Ovary (tissue), 7 donors: ENCODE measurements at regions not wholly inside any gene's neighbourhood (a gene's known extent, or its start where the extent isn't known, plus 50 kb on each side); places are given as distances from the start of the nearest gene placed in this dataset.

Source experiments
- DNase-seq, 5 donors: peaks; one replicate each; pipeline ENCODE4 v3.0.0-alpha.2; 2019 to 2020
- H3K27ac ChIP-seq, 2 donors: fragments of 200-600 bp; one replicate each; pipeline versions ENCODE4 v1.5.1 to v1.8.0; 2019 to 2022
- H3K27me3 ChIP-seq: fragments of 200-600 bp; one replicate; pipeline ENCODE4 v1.8.0; 2022
- H3K36me3 ChIP-seq: fragments of 200-600 bp; sonication (generic); one replicate; pipeline ENCODE4 v1.5.1; 2019
- H3K4me1 ChIP-seq: one replicate; pipeline ENCODE4 v1.8.1; 2013; ENCODE audit warnings: mild to moderate bottlenecking, moderate library complexity; ENCODE audit not compliant: insufficient read depth
- H3K4me3 ChIP-seq: fragments of 200-600 bp; sonication (generic); one replicate; pipeline ENCODE4 v1.5.1; 2017
- H3K9me3 ChIP-seq, 2 donors: fragments of 200-600 bp in 1 of 2; sonication (generic) in 1 of 2; one replicate each; pipeline versions ENCODE4 v1.5.1 to v1.8.1; 2013 to 2019; ENCODE audit warnings: mild to moderate bottlenecking in 1 of 2, moderate library complexity in 1 of 2
- CTCF ChIP-seq, 3 donors: fragments of 450-650 bp in 2 of 3; fragments of 200-600 bp in 1 of 3; IDR thresholded peaks; one replicate each; pipeline versions ENCODE4 v1.5.1 to v1.8.0; 2016 to 2022; ENCODE audit warnings: antibody characterized with exemption in 3 of 3, mild to moderate bottlenecking in 1 of 3
- EP300 ChIP-seq: sonication (generic); formaldehyde crosslinking; IDR thresholded peaks from one replicate; pipeline ENCODE4 v1.6.1; 2017; ENCODE audit warnings: antibody characterized with exemption
- POLR2A ChIP-seq: fragments of 450-650 bp; IDR thresholded peaks from one replicate; pipeline ENCODE4 v1.6.1; 2017; ENCODE audit warnings: antibody characterized with exemption, mild to moderate bottlenecking, moderate library complexity
- WGBS, 3 donors: extraction: QIAGEN DNeasy Blood & Tissue Kit in 1 of 3; methylation state at CpG; one replicate each; pipeline versions ENCODE4 v1.1.5 to v1.1.7; 2013 to 2017; 5-methylcytosine and 5-hydroxymethylcytosine counted together
- intact Hi-C, 4 donors: fragments of 100-400 bp; cut with DNase I; formaldehyde crosslinking; loops; one replicate each; pipeline versions ENCODE4 v1.11.0 to v1.15.1; 2022 to 2023
- donor health status: DM: no; HTN: no; CAD: no; lungs with moderate emphysema.
- donor health status: DM: no; HTN: no; CAD: no.
- donor health status: Bipolar disorder and iron deficiency.
- donor health status: DM: no; HTN: no; CAD: no.
- donor health status: DM: yes; HTN: yes; CAD: no.

- Histone ChIP-seq H3K27ac (no peak overlapping the region), H3K27me3 (no peaks in the 10 kb centered on the region), H3K4me3 (no peak overlapping the region), H3K9me3 (no peaks in the 10 kb centered on the region), H3K4me1 (no peaks in the 10 kb centered on the region), H3K36me3 (no peaks in the 10 kb centered on the region)
- intact Hi-C loops = no loop called here
- WGBS, 3 donors = 68 to 76% (median 72%) methylated on average over 14 of the region's 14 CpGs
- TF ChIP-seq EP300 = no peak
- TF ChIP-seq POLR2A = no peak
- no peak for TF ChIP-seq CTCF (IDR thresholded peaks at IDR 0.05)
- no peak for DNase-seq
Observed at GRCh38 chr1:38370716-38371504, 324.3 kb upstream of the POU3F1 start.

- intact Hi-C loops = no loop called here
- H3K27me3 ChIP-seq = no peaks in the 10 kb centered on the region
- no peak for DNase-seq
- no peaks in the 10 kb centered on the region for H3K9me3 ChIP-seq
- no peak overlapping the region for H3K4me3 ChIP-seq
- no peak overlapping the region for H3K27ac ChIP-seq
- 53 to 61% (median 58%) methylated on average over 1 of the region's 1 CpG for WGBS, 3 donors
- no peaks in the 10 kb centered on the region for H3K36me3 ChIP-seq
- TF ChIP-seq EP300 = no peak
- TF ChIP-seq POLR2A = no peak
- no peak for TF ChIP-seq CTCF (IDR thresholded peaks at IDR 0.05)
- H3K4me1 ChIP-seq = no peaks in the 10 kb centered on the region
Observed at GRCh38 chr1:38365242-38365641, 318.6 kb upstream of the POU3F1 start.

GRCh38 chr1:38361566-38361965 is 315.0 kb upstream of the POU3F1 start:
- H3K36me3 ChIP-seq = no peaks in the 10 kb centered on the region
- WGBS, 3 donors = 83 to 87% (median 87%) methylated on average over 6 of the region's 6 CpGs
- H3K9me3 ChIP-seq = no peaks in the 10 kb centered on the region
- H3K4me3 ChIP-seq = no peak overlapping the region
- TF ChIP-seq POLR2A = no peak
- DNase-seq = no peak
- H3K27me3 ChIP-seq = no peaks in the 10 kb centered on the region
- intact Hi-C loops = no loop called here
- no peak overlapping the region for H3K27ac ChIP-seq
- no peaks in the 10 kb centered on the region for H3K4me1 ChIP-seq

GRCh38 chr1:38360807-38361206 is 314.2 kb upstream of the POU3F1 start:
- no peak for TF ChIP-seq POLR2A
- TF ChIP-seq EP300 = no peak
- TF ChIP-seq CTCF (IDR thresholded peaks at IDR 0.05) = no peak
- 75 to 89% (median 80%) methylated on average over 1 of the region's 1 CpG for WGBS, 3 donors
- no peaks in the 10 kb centered on the region for H3K4me1 ChIP-seq

GRCh38 chr1:38353956-38354355 is 307.4 kb upstream of the POU3F1 start:
- 66 to 71% (median 70%) methylated on average over 6 of the region's 6 CpGs for WGBS, 3 donors
- H3K27me3 ChIP-seq = no peaks in the 10 kb centered on the region
- TF ChIP-seq CTCF (IDR thresholded peaks at IDR 0.05) = no peak
- H3K36me3 ChIP-seq = no peaks in the 10 kb centered on the region
- no peaks in the 10 kb centered on the region for H3K9me3 ChIP-seq
- no peak overlapping the region for H3K4me3 ChIP-seq
- H3K4me1 ChIP-seq = no peaks in the 10 kb centered on the region
- DNase-seq = no peak
- no peak overlapping the region for H3K27ac ChIP-seq
- intact Hi-C loops = no loop called here

More at GRCh38 chr1:38360807-38361206, 314.2 kb upstream of the POU3F1 start:
- no peak for DNase-seq
- intact Hi-C loops = no loop called here
- H3K27ac ChIP-seq = no peak overlapping the region
- no peaks in the 10 kb centered on the region for H3K36me3 ChIP-seq
- H3K9me3 ChIP-seq = no peaks in the 10 kb centered on the region
- H3K27me3 ChIP-seq = no peaks in the 10 kb centered on the region
- H3K4me3 ChIP-seq = no peak overlapping the region
